ENCODE measurements at regions not wholly inside any gene's neighbourhood (a gene's known extent, or its start where the extent isn't known, plus 50 kb on each side); places are given as distances from the start of the nearest gene placed in this dataset.

DNA sequence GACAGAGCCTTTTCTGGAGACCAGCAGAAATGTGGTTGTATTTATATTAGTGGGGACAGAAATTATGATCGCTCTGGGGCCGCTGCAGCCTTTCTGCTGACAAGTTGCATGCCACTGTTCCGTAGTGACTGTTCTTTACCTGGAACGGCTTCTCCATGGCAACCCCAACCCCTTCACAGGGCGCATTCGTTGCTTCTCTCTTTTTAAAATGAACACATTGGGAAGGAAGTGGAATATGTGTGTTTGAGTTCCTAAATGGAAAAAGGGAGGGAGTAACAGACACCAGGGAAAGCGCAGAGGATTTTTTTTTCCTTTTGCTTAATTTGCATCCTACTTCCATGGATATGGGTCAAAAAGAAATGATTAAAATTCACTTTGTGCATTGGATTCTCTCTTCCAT is 482.0 kb upstream of the SUCLG2 start:
- TF ChIP-seq GATA2 (IDR thresholded peaks at IDR 0.05; ENCODE audit: low read depth, low read length) (no peak), GATA3 (IDR thresholded peaks at IDR 0.05; ENCODE audit: low read depth, low read length) (no peak)
